NOMO-1 treated with dmso at 0.1 percent for 144 hours (cell line): ENCODE measurements at regions not wholly inside any gene's neighbourhood (a gene's known extent, or its start where the extent isn't known, plus 50 kb on each side); places are given as distances from the start of the nearest gene placed in this dataset.
"Not testable (repeated sequence)": the region's sequence is repeated elsewhere in the genome, so short reads cannot be mapped to it uniquely, and the experiment has no call there.

Source experiments
- DNase-seq: peaks from one replicate; lab custom pipeline; 2025; ENCODE audit not compliant: unreplicated experiment; lab: John Stamatoyannopoulos, UW

DNA sequence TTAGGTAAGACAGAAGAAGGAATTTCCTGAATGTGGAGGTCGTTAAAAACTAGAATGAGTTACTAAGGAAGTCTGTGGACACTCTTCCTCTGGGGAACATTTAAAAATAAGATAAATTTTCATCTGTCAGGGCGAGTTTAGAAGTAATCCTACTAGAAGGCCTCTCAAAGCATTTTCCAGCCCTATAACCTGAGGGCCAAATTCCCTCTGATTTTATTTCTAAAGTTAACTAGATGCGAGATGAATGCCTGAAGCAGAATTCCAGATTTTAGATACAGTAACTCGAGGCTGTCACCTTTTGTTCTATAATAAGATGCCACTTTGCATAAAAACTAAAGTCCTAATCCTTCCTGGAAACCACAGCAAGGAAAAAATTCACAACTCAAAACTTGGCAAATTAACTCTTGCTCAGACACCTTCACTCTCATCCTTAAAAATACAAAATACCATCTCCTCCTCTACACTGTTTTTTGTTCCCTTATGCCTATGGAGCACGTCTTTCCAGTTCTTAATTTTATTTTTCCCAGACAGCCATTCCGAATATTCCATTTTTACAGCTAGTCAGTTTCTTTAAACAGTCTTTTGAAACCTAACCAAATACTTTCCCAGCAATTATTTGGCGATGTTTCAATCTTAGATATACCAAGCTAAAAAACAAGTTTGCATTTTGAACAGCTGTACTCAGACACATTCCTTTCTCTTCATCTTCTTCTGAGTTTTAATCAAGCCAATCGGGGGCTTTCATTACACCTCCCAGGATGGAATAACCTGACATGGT, 420.7 kb upstream of the NFE2L3 start:
- no peak for DNase-seq

DNA sequence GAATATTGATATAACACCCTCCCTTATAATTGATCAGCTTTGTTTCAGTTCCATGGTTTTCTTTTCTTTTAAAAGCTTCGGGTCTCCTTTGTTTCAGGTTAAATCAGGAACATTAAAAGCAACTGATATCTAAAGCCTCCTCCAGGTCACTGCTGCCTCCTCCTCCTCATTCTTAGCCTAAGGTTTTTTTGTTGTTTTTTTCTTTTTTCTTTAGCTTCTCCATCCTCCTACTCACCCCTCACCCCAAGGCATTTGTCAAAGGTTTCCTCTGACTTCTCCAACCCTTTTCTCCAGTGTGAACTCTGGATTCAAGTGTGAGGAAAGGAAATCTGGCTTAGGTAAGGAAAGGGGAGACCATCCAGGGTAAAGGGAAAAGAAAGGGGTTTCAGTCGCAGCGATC, 420.2 kb upstream of the NFE2L3 start:
- no peak for DNase-seq

DNA sequence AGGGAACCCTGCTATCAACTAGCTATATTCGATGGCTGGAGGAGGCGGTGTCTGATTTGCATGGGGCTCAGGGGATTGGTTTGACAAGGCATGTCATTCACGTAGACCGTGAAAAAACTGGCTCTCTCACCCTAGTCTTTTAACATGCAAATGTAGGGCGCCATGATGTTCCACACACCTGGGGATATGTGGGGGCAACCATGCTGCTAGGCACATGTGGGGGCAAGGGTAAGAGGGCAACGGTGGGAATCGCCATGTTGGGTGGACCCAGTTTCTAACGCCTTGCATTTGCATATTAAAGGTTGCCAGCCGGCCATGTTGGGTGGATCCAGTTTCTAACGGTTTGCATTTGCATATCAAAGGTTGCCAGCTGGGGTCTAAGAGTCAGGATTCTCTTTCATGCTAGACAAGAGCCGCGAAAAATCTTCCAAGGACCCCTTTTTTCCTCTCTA, 419.2 kb upstream of the NFE2L3 start:
- no peak for DNase-seq

DNA sequence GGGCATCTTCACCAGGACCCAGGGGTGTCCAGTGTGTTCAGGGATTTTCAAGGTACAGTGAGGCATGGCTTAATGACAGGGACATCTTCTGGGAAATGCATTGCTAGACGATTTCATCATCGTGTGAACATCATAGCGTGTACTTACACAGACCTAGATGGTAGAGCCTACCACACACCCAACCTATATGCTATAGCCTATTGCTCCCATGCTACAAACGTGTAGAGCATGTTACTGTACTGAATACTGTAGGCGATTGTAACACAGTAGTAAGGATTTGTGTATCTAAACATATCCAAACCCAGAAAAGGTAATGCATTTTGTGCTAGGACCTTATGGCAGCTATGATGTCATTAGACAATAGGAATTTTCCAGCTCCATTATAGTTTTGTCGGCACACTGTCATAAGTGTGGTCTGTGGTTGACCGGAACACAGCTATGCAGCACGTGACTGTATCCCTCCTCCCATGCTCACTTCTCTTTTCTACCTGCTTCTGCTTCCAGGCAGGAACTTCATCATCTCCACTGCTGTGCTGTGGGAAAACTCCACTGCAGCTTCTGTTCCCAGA, 416.2 kb upstream of the NFE2L3 start:
- no peak for DNase-seq

- no peak for DNase-seq
Observed at GRCh38 chr7:25738528-25738927, 413.5 kb upstream of the NFE2L3 start.

DNA sequence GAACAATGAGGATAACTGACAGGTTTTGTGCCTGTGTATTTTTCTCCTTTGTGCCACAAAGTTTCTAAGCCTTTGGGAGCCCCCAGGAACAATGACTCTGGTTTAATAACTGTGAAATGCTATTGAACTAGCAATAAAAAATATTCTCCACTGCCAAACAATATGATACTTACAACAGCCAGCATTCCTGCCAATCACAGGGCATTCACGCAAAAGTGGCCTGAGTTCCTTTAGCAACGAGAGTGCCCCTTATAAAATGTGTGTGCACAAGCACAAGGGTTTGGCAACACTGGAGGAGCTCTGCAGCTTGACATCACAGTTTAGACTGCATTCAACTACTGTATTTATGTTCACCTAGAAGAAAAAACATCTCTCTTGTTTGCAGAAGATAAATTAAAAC, 412.9 kb upstream of the NFE2L3 start:
- DNase-seq: no peak

- no peak for DNase-seq
Observed at GRCh38 chr7:25742316-25742715, 409.7 kb upstream of the NFE2L3 start.

DNA sequence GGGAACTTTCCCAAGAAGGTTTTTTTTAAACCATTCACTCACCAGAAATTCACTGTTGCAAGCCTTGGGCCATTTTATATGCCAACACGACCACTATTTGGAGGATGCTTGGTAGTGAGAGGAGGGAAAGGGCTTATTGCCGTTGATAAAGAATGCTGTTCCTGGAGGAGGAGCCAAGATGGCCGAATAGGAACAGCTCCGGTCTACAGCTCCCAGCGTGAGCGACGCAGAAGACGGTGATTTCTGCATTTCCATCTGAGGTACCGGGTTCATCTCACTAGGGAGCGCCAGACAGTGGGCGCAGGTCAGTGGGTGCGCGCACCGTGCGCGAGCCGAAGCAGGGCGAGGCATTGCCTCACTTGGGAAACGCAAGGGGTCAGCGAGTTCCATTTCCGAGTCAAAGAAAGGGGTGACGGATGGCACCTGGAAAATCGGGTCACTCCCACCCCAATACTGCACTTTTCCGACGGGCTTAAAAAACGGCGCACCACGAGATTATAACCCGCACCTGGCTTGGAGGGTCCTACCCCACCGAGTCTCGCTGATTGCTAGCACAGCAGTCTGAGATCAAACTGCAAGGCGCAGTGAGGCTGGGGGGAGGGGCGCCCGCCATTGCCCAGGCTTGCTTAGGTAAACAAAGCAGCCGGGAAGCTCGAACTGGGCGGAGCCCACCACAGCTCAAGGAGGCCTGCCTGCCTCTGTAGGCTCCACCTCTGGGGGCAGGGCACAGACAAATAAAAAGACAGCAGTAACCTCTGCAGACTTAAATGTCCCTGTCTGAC, 408.1 kb upstream of the NFE2L3 start:
- DNase-seq: not testable (repeated sequence)

GRCh38 chr7:25750744-25751508, 401.1 kb upstream of the NFE2L3 start:
- DNase-seq: no peak

- no peak for DNase-seq
Observed at GRCh38 chr7:25752154-25752553, 399.8 kb upstream of the NFE2L3 start.

DNA sequence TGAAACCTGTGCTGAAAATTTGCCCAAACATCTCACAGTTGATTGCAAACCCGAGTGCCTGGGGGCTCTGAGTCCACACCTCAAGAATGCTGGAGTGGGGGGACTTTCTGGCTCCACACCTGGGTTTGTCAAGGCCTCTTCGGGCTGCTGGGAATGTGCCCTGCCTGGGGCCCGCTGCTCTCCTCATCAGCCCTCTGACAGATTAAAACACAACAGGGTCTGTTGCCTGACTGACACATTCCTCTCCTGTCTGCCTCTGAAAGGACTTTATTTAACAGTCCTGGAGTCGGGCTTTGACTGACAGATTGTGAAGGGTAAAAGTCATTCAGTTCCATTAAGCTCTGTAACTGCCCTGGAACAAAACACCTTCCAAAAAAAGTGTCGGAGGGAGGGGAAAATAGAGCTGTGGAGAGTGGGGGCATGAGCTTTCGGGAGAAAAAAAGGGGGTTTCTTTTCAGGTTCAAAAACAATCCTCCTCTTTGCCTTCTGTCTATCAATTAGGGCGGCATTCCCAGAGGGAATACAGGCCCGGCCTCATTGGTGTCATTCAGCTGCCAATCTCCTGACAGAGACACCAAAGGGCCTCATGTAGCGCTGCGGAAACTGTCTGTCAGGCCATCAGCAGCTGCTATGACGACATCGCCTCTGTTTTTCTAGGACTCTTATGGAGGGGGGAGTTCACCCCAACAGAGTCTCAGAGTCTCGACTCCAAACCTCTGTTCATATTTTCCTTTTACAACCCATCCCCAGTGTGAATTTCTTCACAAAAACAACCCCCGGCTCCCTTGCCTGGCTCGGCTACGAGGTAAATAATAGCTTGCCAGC, 398.8 kb upstream of the NFE2L3 start:
- DNase-seq: no peak

DNA sequence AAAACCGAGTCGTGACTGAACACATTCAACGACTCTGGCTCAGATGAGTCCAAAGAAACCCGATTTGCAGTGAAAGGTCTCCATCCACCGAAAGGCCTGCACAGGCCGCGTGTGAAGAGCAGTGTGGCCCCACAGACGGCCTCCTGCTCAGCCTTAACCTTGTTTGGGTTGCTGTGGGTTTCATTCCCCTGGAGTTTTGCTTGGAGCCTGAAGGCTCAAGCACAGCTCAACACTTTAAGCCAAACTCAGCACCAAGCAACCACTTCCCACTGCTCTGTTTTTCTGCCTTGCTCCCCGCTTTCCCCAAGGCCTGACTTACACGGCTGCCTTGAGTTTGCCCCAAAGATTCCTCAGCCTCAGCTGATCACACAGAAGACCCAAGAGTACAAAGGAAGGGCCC, 398.2 kb upstream of the NFE2L3 start:
- DNase-seq: no peak

- DNase-seq: no peak
Observed at GRCh38 chr7:25754333-25754732, 397.7 kb upstream of the NFE2L3 start.

DNA sequence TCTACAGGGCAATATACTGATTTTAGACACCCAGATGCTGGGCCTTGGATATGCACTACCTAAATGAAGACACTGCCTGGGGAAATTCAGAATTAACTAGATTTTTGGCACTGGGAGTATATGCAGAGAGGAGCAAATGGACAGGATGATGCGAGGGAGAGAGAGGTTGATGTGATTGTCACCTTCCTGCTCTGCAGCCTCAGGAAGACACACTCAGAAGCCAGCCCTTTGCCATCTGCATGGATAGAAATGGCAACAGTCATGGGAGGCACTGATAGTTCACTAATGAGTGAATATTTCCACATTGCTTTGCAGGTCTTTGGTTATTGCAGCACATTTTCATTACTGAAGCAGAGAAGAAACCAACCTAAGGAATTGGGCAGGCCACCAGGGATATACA, 397.2 kb upstream of the NFE2L3 start:
- DNase-seq: no peak

DNA sequence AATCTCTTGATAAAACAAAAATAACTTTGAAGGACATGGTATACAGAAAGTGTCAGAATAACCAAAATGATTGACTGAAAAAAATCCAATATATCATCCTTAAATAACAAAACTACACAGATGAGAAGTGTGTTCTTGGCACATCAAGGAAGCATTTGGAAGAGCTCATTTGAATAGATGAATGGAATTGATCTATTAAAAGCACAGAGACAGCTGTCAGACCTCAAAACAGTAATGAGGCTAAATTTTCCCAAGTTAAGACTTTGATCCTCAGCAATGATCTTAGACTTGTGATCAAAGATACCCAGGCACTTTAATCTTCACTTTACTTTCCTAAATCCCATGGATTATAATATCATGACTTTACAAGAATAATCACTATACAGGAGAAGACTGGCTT, 395.4 kb upstream of the NFE2L3 start:
- no peak for DNase-seq

DNA sequence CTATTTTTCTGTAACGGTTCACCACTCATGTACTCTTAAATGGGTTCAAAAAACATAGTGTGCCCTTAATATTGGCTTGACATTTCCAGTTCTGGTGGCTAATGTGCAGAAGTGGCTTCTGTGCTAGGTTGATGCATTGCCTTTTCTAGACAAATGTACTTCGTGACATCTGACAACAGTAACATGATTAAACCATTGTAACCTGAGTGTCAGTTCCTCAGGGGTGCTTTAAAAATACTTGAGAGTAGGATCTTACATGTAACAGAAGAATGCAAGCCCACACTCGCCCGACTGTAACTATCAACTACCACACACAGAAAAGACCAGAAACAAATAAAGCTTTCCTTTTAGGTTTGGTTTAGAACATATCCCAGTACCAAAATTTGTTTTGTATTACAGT, 393.4 kb upstream of the NFE2L3 start:
- no peak for DNase-seq

- no peak for DNase-seq
Observed at GRCh38 chr7:25759286-25759685, 392.7 kb upstream of the NFE2L3 start.

GRCh38 chr7:25759748-25760147, 392.2 kb upstream of the NFE2L3 start:
- no peak for DNase-seq

- DNase-seq: no peak
Observed at GRCh38 chr7:25762511-25763462, 389.2 kb upstream of the NFE2L3 start.
